NK-92 treated with Interleukin-12 subunit alpha and Interleukin-12 subunit beta, amount 100 ng/mL, for 24 hours (cell line): ENCODE measurements at regions not wholly inside any gene's neighbourhood (a gene's known extent, or its start where the extent isn't known, plus 50 kb on each side); places are given as distances from the start of the nearest gene placed in this dataset.
"Not testable (repeated sequence)": the region's sequence is repeated elsewhere in the genome, so short reads cannot be mapped to it uniquely, and the experiment has no call there.

ENCODE experiments used
- DNase-seq: peaks from one replicate; lab custom pipeline; 2025; lab: John Stamatoyannopoulos, UW

DNA sequence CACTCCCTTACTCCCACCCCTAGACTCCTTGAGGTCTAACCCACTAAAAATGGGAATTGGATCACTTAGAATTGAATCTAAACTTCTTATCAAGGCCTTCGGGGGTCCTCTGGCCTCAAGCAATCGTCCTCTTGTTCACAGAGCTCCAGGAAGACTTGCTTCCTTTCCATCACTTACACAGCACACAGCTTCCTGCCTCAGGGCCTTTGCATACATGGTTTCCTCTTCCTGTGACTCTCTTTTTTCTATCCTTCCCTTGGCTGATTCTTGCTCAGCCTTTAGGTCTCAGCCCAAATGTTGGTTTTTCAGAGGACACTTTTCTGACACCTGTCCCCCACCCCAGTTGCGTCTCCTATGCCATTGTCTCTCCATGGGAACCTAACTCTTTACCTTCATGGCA is 50.0 kb upstream of the ALDH1B1 start:
- DNase-seq = no peak

DNA sequence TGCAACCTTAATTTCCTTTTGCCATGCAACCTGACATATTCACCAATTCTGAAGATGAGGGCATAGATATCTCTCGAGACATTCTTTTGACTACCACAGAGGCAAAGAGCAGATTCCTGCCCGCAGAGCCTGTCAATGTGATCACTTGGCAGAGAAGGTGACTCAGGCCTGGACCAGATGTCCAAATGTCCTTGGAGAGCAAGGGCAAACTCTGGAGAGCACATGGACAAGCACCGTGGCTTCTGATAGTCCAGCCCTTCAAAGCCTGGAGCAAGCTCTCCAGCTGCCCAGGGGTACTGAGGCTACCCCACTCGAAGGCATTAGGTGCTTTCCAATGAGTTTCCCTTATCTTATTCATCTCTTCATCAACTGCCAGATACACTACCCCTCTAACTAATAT is 50.4 kb upstream of the ALDH1B1 start:
- DNase-seq = no peak

GRCh38 chr9:38339496-38339895 is 53.0 kb upstream of the ALDH1B1 start:
- no peak for DNase-seq

DNA sequence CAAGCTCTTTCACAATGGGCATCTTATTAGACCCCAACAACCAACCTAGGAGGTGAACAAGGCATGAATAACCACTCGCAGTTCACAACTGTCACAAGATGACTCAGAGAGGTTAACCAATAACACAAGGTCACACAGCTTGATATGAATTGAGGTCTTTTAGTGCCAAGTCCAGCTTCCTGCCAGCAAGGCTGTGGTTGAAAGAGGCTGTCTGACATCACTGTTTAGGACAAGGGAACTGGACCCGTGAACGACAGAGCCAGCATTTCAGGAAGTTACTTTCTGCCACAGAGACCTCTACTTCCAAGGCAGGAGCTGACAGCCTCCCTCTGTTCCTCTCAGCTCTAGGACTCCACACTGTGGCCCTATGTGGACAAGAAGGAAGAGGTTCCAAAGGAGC is 53.4 kb upstream of the ALDH1B1 start:
- peak; percentile 50 for DNase-seq

DNA sequence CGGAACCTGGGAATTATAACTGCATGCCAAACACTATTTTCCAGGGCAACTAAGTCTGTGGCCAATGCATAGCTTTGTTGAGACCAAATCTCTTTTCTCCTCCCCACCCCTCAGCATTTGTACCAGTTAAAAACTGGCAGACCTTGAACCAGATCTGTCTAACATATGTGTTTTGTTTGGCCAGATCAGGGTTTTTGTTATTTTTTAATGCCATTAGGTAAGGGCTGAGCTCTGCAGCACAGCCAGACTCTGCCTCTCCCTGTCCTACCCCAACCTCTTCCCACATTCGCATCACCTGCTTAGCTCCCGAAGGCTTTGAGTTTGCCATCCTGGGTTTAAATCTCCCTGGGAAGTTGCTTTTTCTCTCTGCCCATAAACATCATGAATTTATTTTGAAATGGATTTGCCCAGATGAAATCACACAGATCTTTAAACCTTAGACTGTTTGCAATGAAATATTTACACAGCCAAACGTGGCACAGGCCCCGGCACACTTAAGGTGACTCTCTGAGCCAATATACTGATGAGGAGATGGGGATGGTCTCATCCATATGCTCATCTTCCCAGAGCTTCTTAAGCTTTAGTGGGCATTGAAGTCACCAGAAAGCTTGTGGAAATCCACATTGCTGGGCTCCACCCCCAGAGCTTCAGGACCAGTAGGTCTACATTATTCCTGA is 54.0 kb upstream of the ALDH1B1 start:
- no peak for DNase-seq

- DNase-seq = no peak
These were observed 54.7 kb upstream of the ALDH1B1 start for GRCh38 chr9:38337706-38338264.

GRCh38 chr9:38337181-38337580 is 55.3 kb upstream of the ALDH1B1 start:
- DNase-seq = no peak

- DNase-seq = no peak
These were observed 56.2 kb upstream of the ALDH1B1 start for GRCh38 chr9:38336341-38336740.

DNA sequence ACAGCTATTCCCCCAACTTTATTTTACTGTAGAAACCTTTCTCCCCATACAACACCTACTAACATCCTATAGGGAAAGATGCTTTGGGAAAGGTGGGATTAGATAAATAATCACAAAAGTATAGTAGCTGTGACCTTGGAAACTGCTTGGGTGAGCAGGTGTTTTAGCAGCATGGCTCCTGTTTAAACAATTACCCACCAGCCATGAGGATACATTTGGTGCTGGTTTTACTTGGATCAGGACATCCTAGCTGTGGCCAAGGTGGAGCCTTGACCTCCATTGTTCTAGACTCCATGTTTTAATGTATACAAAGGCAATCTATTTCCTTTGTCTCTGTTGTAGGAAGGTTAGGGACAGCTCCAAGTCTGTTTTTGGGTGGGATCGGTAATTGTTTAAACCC is 56.8 kb upstream of the ALDH1B1 start:
- no peak for DNase-seq

GRCh38 chr9:38334234-38334633 is 58.3 kb upstream of the ALDH1B1 start:
- no peak for DNase-seq

GRCh38 chr9:38333047-38333446 is 59.5 kb upstream of the ALDH1B1 start:
- DNase-seq = no peak

- no peak for DNase-seq
These were observed 59.9 kb upstream of the ALDH1B1 start for GRCh38 chr9:38332625-38333024.

DNA sequence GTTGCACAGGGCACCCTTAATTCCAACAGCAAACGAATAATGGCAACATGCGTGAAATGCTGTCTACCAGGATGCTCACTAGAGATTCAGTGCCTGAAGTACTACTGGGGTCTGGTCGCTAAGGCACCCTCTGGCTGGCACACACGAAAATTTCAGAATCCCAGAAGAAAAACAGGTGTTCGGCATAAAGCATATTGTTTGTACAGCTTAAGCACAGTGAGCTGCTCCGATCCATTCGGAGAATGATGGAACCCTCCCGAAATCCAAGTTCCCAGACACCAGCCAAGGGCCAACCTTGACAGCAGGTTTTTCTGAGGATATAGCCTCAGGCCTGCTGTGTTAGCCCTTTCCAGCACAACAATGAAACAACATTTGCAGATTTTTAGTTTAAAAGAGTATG is 61.4 kb upstream of the ALDH1B1 start:
- DNase-seq = no peak

- DNase-seq = no peak
These were observed 62.5 kb upstream of the ALDH1B1 start for GRCh38 chr9:38329968-38330367.

- no peak for DNase-seq
These were observed 63.7 kb upstream of the ALDH1B1 start for GRCh38 chr9:38328765-38329164.

GRCh38 chr9:38326122-38326521 is 66.4 kb upstream of the ALDH1B1 start:
- DNase-seq = no peak

DNA sequence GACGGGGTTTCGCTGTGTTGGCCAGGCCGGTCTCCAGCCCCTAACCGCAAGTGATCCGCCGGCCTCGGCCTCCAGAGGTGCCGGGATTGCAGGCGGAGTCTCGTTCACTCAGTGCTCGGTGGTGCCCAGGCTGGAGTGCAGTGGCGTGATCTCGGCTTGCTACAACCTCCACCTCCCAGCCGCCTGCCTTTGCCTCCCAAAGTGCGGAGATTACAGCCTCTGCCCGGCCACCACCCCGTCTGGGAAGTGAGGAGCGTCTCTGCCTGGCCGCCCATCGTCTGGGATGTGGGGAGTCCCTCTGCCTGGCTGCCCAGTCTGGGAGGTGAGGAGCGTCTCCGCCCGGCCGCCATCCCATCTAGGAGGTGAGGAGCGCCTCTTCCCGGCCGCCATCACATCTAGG is 68.3 kb upstream of the ALDH1B1 start:
- not testable (repeated sequence) for DNase-seq

DNA sequence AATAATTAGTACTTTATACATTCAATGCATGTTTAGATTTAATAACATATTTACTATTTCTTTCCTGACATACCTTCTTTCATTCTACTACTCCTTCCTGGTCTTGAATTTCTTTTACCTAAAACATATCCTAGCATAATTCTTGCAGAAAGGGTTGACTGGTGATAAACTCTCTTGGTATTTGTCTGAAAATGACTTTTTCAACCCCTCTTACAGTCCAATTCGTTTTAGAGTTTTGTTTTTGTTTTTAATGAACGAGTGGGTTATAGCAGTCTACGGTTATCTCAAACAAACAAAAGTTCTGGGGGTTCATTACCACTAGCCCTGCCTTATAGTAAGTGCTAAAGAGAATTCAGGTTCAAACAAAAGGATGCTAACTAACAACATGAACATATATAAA is 69.6 kb upstream of the ALDH1B1 start:
- DNase-seq = no peak

GRCh38 chr9:38319496-38320173 is 72.9 kb upstream of the ALDH1B1 start:
- DNase-seq = no peak

GRCh38 chr9:38318759-38319495 is 73.6 kb upstream of the ALDH1B1 start:
- no peak for DNase-seq

- DNase-seq = no peak
These were observed 76.2 kb upstream of the ALDH1B1 start for GRCh38 chr9:38316166-38316780.

DNA sequence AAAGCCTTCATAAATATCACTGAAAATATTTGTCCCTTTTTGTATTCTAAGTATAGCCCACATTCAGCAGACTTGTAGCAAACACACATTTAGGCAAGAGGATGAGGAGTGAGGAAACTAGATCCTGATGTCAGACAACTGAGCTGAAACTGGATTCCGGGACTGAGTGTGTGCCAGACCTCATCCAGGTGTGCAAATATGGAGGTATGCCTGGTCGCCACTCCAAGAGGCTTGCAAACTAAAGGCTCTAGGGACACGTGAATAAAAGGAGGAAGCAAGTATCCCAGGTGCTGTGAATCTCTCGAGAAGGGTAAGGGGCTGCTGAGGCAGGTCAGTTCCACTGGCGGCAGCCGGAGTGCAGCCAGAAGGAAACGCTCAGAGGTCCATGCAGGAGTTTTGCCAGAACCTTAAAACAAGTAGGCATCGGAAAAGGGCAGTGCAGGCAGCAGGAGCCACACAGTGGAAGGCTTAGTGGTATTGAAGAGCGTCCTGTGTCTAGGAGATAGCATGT is 77.4 kb upstream of the ALDH1B1 start:
- DNase-seq = no peak
